ENCODE measurements at regions not wholly inside any gene's neighbourhood (a gene's known extent, or its start where the extent isn't known, plus 50 kb on each side); places are given as distances from the start of the nearest gene placed in this dataset.

DNA sequence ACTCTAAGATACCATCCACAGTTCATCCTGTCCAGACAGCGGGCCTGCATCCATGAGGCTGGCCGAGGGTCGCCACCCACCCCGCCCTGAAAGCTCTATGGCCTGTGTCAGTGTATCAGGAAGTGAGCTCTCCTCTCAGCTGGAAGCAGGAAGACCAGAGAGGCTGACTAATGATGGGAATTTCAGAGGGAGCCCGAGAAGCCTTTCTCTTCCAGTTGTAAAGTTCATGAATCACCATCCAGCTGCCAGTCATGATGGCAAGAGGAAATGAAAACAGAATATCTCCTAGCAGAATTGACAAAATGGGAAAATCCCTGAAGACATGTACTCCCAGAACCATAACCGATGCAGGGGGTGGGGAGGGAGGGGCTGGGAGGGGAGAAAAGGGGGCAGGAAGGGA lies 109.6 kb upstream of the RPS6KA2 start:
- peak overlapping the region; percentile 70 for H3K4me2 ChIP-seq (ENCODE audit: control insufficient read depth, extremely low read depth, insufficient read depth, low read depth, low read length)

GRCh38 chr6:166733900-166734299 lies 106.8 kb upstream of the RPS6KA2 start:
- TF ChIP-seq CTCF (optimal IDR thresholded peaks at IDR 0.05 in 1 of 3, IDR thresholded peaks at IDR 0.05 in 1 of 3, conservative IDR thresholded peaks at IDR 0.05 in 1 of 3; ENCODE audit: extremely low read depth in 1 of 3, insufficient read depth in 2 of 3, low read length in 3 of 3) (no peak), EZH2 (IDR thresholded peaks at IDR 0.05; ENCODE audit: low read length) (no peak)
- H3K9ac ChIP-seq (ENCODE audit: control insufficient read depth, extremely low read depth, insufficient read depth, low read length), result no peak overlapping the region
- H3K27me3 ChIP-seq (ENCODE audit: control insufficient read depth, extremely low read depth, insufficient read depth, low read length), result no peaks in the 10 kb centered on the region
- no peaks in the 10 kb centered on the region for H3K36me3 ChIP-seq (ENCODE audit: control insufficient read depth in 2 of 2, extremely low read depth in 1 of 2, insufficient read depth in 2 of 2, low read length in 2 of 2)
- H3K79me2 ChIP-seq (ENCODE audit: control insufficient read depth, insufficient read depth, low read length), result no peaks in the 10 kb centered on the region
- no peak for DNase-seq (ENCODE audit: low read depth, low spot score)
- no peak overlapping the region for H3K4me3 ChIP-seq (ENCODE audit: control insufficient read depth in 2 of 3, extremely low read depth in 1 of 3, insufficient read depth in 2 of 3, low read depth in 1 of 3, low read length in 3 of 3)
- no peaks in the 10 kb centered on the region for H3K9me3 ChIP-seq (ENCODE audit: control insufficient read depth, low read depth, low read length)
- no peak overlapping the region for H3K27ac ChIP-seq (ENCODE audit: control insufficient read depth, insufficient read depth, low read length)
- peak overlapping the region; percentile 59 for H2AFZ ChIP-seq (ENCODE audit: control insufficient read depth, low read length)
- no peak overlapping the region for H3K4me2 ChIP-seq (ENCODE audit: control insufficient read depth, extremely low read depth, insufficient read depth, low read depth, low read length)
- no peaks in the 10 kb centered on the region for H4K20me1 ChIP-seq (ENCODE audit: control insufficient read depth, extremely low read depth, insufficient read depth, low read length)
- H3K4me1 ChIP-seq (ENCODE audit: control insufficient read depth, extremely low read depth, insufficient read depth, low read length), result peaks cover 28% of the 10 kb centered on the region
- dilution Hi-C loops (cut with MboI; ENCODE audit: extremely low pct_ligation_motif_present, low sequenced_read_pairs), result no loop called here
- FAIRE-seq, result peak; percentile 26
- no peaks in the 10 kb centered on the region for H3K9me1 ChIP-seq (ENCODE audit: control insufficient read depth, extremely low read depth, insufficient read depth, low read length)

More for the DNA sequence above, 109.6 kb upstream of the RPS6KA2 start:
- Histone ChIP-seq H3K27ac (ENCODE audit: control insufficient read depth, insufficient read depth, low read length) (peak overlapping the region; percentile 81), H2AFZ (ENCODE audit: control insufficient read depth, low read length) (peak overlapping the region; percentile 37), H3K36me3 (ENCODE audit: control insufficient read depth in 2 of 2, extremely low read depth in 1 of 2, insufficient read depth in 2 of 2, low read length in 2 of 2) (no peaks in the 10 kb centered on the region), H3K9me1 (ENCODE audit: control insufficient read depth, extremely low read depth, insufficient read depth, low read length) (no peaks in the 10 kb centered on the region), H3K9me3 (ENCODE audit: control insufficient read depth, low read depth, low read length) (no peaks in the 10 kb centered on the region), H3K79me2 (ENCODE audit: control insufficient read depth, insufficient read depth, low read length) (no peaks in the 10 kb centered on the region), H3K27me3 (ENCODE audit: control insufficient read depth, extremely low read depth, insufficient read depth, low read length) (no peaks in the 10 kb centered on the region), H3K4me3 (ENCODE audit: control insufficient read depth in 2 of 3, extremely low read depth in 1 of 3, insufficient read depth in 2 of 3, low read depth in 1 of 3, low read length in 3 of 3) (no peak overlapping the region), H3K4me1 (ENCODE audit: control insufficient read depth, extremely low read depth, insufficient read depth, low read length) (peaks cover 40% of the 10 kb centered on the region), H4K20me1 (ENCODE audit: control insufficient read depth, extremely low read depth, insufficient read depth, low read length) (no peaks in the 10 kb centered on the region), H3K9ac (ENCODE audit: control insufficient read depth, extremely low read depth, insufficient read depth, low read length) (peak overlapping the region; percentile 2)
- DNase-seq (ENCODE audit: low read depth, low spot score) (no peak), FAIRE-seq (no peak)
- dilution Hi-C loops (cut with MboI; ENCODE audit: extremely low pct_ligation_motif_present, low sequenced_read_pairs), result no loop called here
- TF ChIP-seq EZH2 (IDR thresholded peaks at IDR 0.05; ENCODE audit: low read length), result no peak
- no peak for TF ChIP-seq CTCF (optimal IDR thresholded peaks at IDR 0.05 in 1 of 3, IDR thresholded peaks at IDR 0.05 in 1 of 3, conservative IDR thresholded peaks at IDR 0.05 in 1 of 3; ENCODE audit: extremely low read depth in 1 of 3, insufficient read depth in 2 of 3, low read length in 3 of 3)

Data from keratinocyte (primary cell).